ENCODE measurements at regions not wholly inside any gene's neighbourhood (a gene's known extent, or its start where the extent isn't known, plus 50 kb on each side); places are given as distances from the start of the nearest gene placed in this dataset.

GRCh38 chr16:76963614-76964315 lies 227.2 kb upstream of the MON1B start:
- H3K79me2 ChIP-seq (ENCODE audit: insufficient read depth, low read depth) = no peaks in the 10 kb centered on the region
- H3K36me3 ChIP-seq (ENCODE audit: insufficient read depth) = no peaks in the 10 kb centered on the region
- no peak overlapping the region for H3K4me3 ChIP-seq (IDR thresholded peaks at IDR 0.05; ENCODE audit: insufficient read depth, low read depth, low read length)
- H4K20me1 ChIP-seq (ENCODE audit: insufficient read depth) = no peaks in the 10 kb centered on the region
- no peak overlapping the region for H3K27ac ChIP-seq
- no peak overlapping the region for H3K9ac ChIP-seq
- H3K4me1 ChIP-seq (ENCODE audit: low read depth, poor library complexity, severe bottlenecking) = peaks cover 23% of the 10 kb centered on the region
- no peaks in the 10 kb centered on the region for H3K27me3 ChIP-seq (ENCODE audit: insufficient read depth, low read depth)
- TF ChIP-seq CTCF (conservative IDR thresholded peaks at IDR 0.05; ENCODE audit: low read depth, low read length) = no peak
- H2AFZ ChIP-seq (ENCODE audit: low read depth) = no peak overlapping the region
- peak overlapping the region; percentile 54 for H3K4me2 ChIP-seq

GRCh38 chr16:76964464-76965154 lies 226.4 kb upstream of the MON1B start:
- no peak overlapping the region for H3K9ac ChIP-seq
- peak overlapping the region; percentile 54; the same call in 1 of the 2 replicates for H3K4me2 ChIP-seq

GRCh38 chr16:76970087-76970744 lies 220.8 kb upstream of the MON1B start:
- H4K20me1 ChIP-seq (ENCODE audit: insufficient read depth) = no peaks in the 10 kb centered on the region
- no peak overlapping the region for H2AFZ ChIP-seq (ENCODE audit: low read depth)
- no peak overlapping the region for H3K4me2 ChIP-seq
- peaks cover 4% of the 10 kb centered on the region; the same call in 1 of the 2 replicates for H3K27me3 ChIP-seq (ENCODE audit: insufficient read depth, low read depth)
- no peak overlapping the region for H3K4me3 ChIP-seq (IDR thresholded peaks at IDR 0.05; ENCODE audit: insufficient read depth, low read depth, low read length)
- no peaks in the 10 kb centered on the region for H3K36me3 ChIP-seq (ENCODE audit: insufficient read depth)
- no peak for TF ChIP-seq CTCF (conservative IDR thresholded peaks at IDR 0.05; ENCODE audit: low read depth, low read length)
- no peaks in the 10 kb centered on the region for H3K79me2 ChIP-seq (ENCODE audit: insufficient read depth, low read depth)
- no peak overlapping the region for H3K27ac ChIP-seq
- no peaks in the 10 kb centered on the region for H3K4me1 ChIP-seq (ENCODE audit: low read depth, poor library complexity, severe bottlenecking)
- no peak overlapping the region for H3K9ac ChIP-seq

More at GRCh38 chr16:76964464-76965154, 226.4 kb upstream of the MON1B start:
- Histone ChIP-seq H3K27ac (no peak overlapping the region), H3K4me3 (IDR thresholded peaks at IDR 0.05; ENCODE audit: insufficient read depth, low read depth, low read length) (no peak overlapping the region), H4K20me1 (ENCODE audit: insufficient read depth) (no peaks in the 10 kb centered on the region), H2AFZ (ENCODE audit: low read depth) (no peak overlapping the region), H3K27me3 (ENCODE audit: insufficient read depth, low read depth) (no peaks in the 10 kb centered on the region), H3K36me3 (ENCODE audit: insufficient read depth) (no peaks in the 10 kb centered on the region), H3K79me2 (ENCODE audit: insufficient read depth, low read depth) (no peaks in the 10 kb centered on the region), H3K4me1 (ENCODE audit: low read depth, poor library complexity, severe bottlenecking) (peaks cover 23% of the 10 kb centered on the region)
- TF ChIP-seq CTCF (conservative IDR thresholded peaks at IDR 0.05; ENCODE audit: low read depth, low read length) = no peak

GRCh38 chr16:76970745-76971099 lies 220.3 kb upstream of the MON1B start:
- Histone ChIP-seq H2AFZ (ENCODE audit: low read depth) (no peak overlapping the region), H3K27me3 (ENCODE audit: insufficient read depth, low read depth) (peaks cover 8% of the 10 kb centered on the region; the same call in 1 of the 2 replicates)
- TF ChIP-seq CTCF (conservative IDR thresholded peaks at IDR 0.05; ENCODE audit: low read depth, low read length) = no peak

More at GRCh38 chr16:76970745-76971099, 220.3 kb upstream of the MON1B start:
- Histone ChIP-seq H3K4me2 (no peak overlapping the region), H3K36me3 (ENCODE audit: insufficient read depth) (no peaks in the 10 kb centered on the region), H3K4me1 (ENCODE audit: low read depth, poor library complexity, severe bottlenecking) (peaks cover 5% of the 10 kb centered on the region), H3K9ac (no peak overlapping the region), H3K79me2 (ENCODE audit: insufficient read depth, low read depth) (no peaks in the 10 kb centered on the region), H3K4me3 (IDR thresholded peaks at IDR 0.05; ENCODE audit: insufficient read depth, low read depth, low read length) (no peak overlapping the region), H3K27ac (no peak overlapping the region), H4K20me1 (ENCODE audit: insufficient read depth) (no peaks in the 10 kb centered on the region)

All from KMS-11 (cell line).